HL-60 (cell line): ENCODE measurements at regions not wholly inside any gene's neighbourhood (a gene's known extent, or its start where the extent isn't known, plus 50 kb on each side); places are given as distances from the start of the nearest gene placed in this dataset.

Experiments used
- CTCF ChIP-seq: IDR thresholded peaks from one replicate; pipeline ENCODE4 v1.5.1; 2011; ENCODE audit warnings: low read length, control low read depth, inconsistent platforms; ENCODE audit not compliant: insufficient read depth
- GABPA ChIP-seq: IDR thresholded peaks from 2 replicates; pipeline ENCODE4 v1.6.1; 2012; ENCODE audit warnings: low read depth
- POLR2AphosphoS5 ChIP-seq: IDR thresholded peaks from 2 replicates; pipeline ENCODE4 v1.6.1; 2012; ENCODE audit warnings: low read depth
- SPI1 ChIP-seq: IDR thresholded peaks from 2 replicates; pipeline ENCODE4 v1.6.1; 2012; ENCODE audit warnings: low read depth, mild to moderate bottlenecking, borderline replicate concordance

GRCh38 chr6:23587582-23587981, 538.4 kb upstream of the NRSN1 start:
- TF ChIP-seq SPI1 (no peak), CTCF (no peak), POLR2AphosphoS5 (no peak), GABPA (no peak)
